Endothelial cell of umbilical vein (primary cell): ENCODE measurements at regions not wholly inside any gene's neighbourhood (a gene's known extent, or its start where the extent isn't known, plus 50 kb on each side); places are given as distances from the start of the nearest gene placed in this dataset.

Source experiments
- BruUV-seq: library from RNA; stranded (reverse); fragments of 400-500 nt; replicated peaks from 2 replicates; lab custom pipeline; 2021; lab: Mats Ljungman, UMichigan
- CTCF ChIA-PET: fragments of 300-600, 350-600 bp; sonication (Branson Sonifier 250); formaldehyde crosslinking; loops from one replicate; lab custom pipeline; 2021; ENCODE audit warnings: antibody characterized with exemption, inconsistent platforms; lab: Charles Lee
- POLR2A ChIA-PET: fragments of 300-600, 350-600 bp; sonication (Branson Sonifier 250); formaldehyde crosslinking; loops from one replicate; lab custom pipeline; 2021; ENCODE audit warnings: antibody characterized with exemption, inconsistent platforms; lab: Charles Lee
- DNase-seq: peaks from one replicate; pipeline ENCODE4 v3.0.0-alpha.2; 2011; ENCODE audit warnings: low read depth, low spot score
- FAIRE-seq: peaks from 2 replicates; lab custom pipeline; 2011; peaks lifted over from hg19 to GRCh38; lab: Jason Lieb, UNC
- H2AFZ ChIP-seq: 2 replicates; pipeline ENCODE4 v1.6.0; 2012; ENCODE audit warnings: low read depth, low read length, control low read depth, inconsistent platforms
- H3K27ac ChIP-seq: 2 replicates; pipeline ENCODE4 v1.5.1; 2011; ENCODE audit warnings: low read depth, mild to moderate bottlenecking, control low read depth, low read length, moderate library complexity; ENCODE audit not compliant: insufficient read depth
- H3K27me3 ChIP-seq, 2 experiments: 2 replicates each; pipeline versions ENCODE4 v1.6.0 to v1.6.1; 2011; ENCODE audit warnings: low read length in 2 of 2, mixed read lengths in 1 of 2; ENCODE audit not compliant: control insufficient read depth in 2 of 2, insufficient read depth in 2 of 2
- H3K36me3 ChIP-seq, 2 experiments: 2 replicates in 1 of 2; 3 replicates in 1 of 2; pipeline ENCODE4 v1.5.1; 2011; ENCODE audit warnings: low read length in 2 of 2, mild to moderate bottlenecking in 1 of 2, moderate library complexity in 1 of 2; ENCODE audit not compliant: control insufficient read depth in 2 of 2, insufficient read depth in 2 of 2; ENCODE audit errors: extremely low read depth in 1 of 2
- H3K4me1 ChIP-seq: 3 replicates; pipeline ENCODE4 v1.5.1; 2011; ENCODE audit warnings: mild to moderate bottlenecking, low read length; ENCODE audit not compliant: control insufficient read depth, insufficient read depth; ENCODE audit errors: extremely low read depth
- H3K4me2 ChIP-seq: 2 replicates; pipeline ENCODE4 v1.6.1; 2011; ENCODE audit warnings: low read length, control low read depth, mixed read lengths; ENCODE audit not compliant: insufficient read depth
- H3K4me3 ChIP-seq, 3 experiments: fragments of 200-600 bp in 1 of 3; sonication (generic), shearing (Covaris generic) in 1 of 3; replicated peaks in 1 of 3; 2 replicates each; pipeline ENCODE4 v1.5.1; 2011 to 2016; ENCODE audit warnings: control low read depth in 3 of 3, low read length in 3 of 3, mild to moderate bottlenecking in 2 of 3, inconsistent platforms in 1 of 3, low read depth in 1 of 3, moderate library complexity in 1 of 3; ENCODE audit not compliant: insufficient read depth in 1 of 3
- H3K79me2 ChIP-seq: 2 replicates; pipeline ENCODE4 v1.6.0; 2012; ENCODE audit warnings: low read length, inconsistent platforms; ENCODE audit not compliant: control insufficient read depth, insufficient read depth
- H3K9ac ChIP-seq: replicated peaks from 2 replicates; pipeline ENCODE3; 2011; ENCODE audit warnings: low read length, control low read depth; ENCODE audit not compliant: insufficient read depth; ENCODE audit errors: extremely low read depth
- H3K9me1 ChIP-seq: replicated peaks from 3 replicates; pipeline ENCODE4 v1.6.0; 2011; ENCODE audit warnings: mild to moderate bottlenecking, low read length; ENCODE audit not compliant: control insufficient read depth, insufficient read depth; ENCODE audit errors: extremely low read depth
- H3K9me3 ChIP-seq: replicated peaks from 2 replicates; pipeline ENCODE4 v1.5.1; 2012; ENCODE audit warnings: low read length, inconsistent platforms; ENCODE audit not compliant: control insufficient read depth, insufficient read depth
- H4K20me1 ChIP-seq: replicated peaks from 2 replicates; pipeline ENCODE3; 2011; ENCODE audit warnings: mild to moderate bottlenecking, low read length; ENCODE audit not compliant: control insufficient read depth, insufficient read depth; ENCODE audit errors: extremely low read depth
- EZH2 ChIP-seq: IDR thresholded peaks from 2 replicates; pipeline ENCODE4 v1.6.1; 2012; ENCODE audit warnings: borderline replicate concordance, low read depth, mild to moderate bottlenecking, moderate library complexity, low read length, inconsistent platforms; ENCODE audit not compliant: severe bottlenecking
- FOS ChIP-seq: IDR thresholded peaks from 2 replicates; pipeline ENCODE4 v1.6.1; 2011; ENCODE audit warnings: mild to moderate bottlenecking, low read length, moderate library complexity, borderline replicate concordance; ENCODE audit not compliant: insufficient read depth
- MYC ChIP-seq: IDR thresholded peaks from one replicate; pipeline ENCODE4 v1.6.1; 2011; ENCODE audit warnings: mild to moderate bottlenecking, low read depth, low read length
- POLR2A ChIP-seq: IDR thresholded peaks from 2 replicates; pipeline ENCODE4 v1.6.1; 2012; ENCODE audit warnings: low read depth, mild to moderate bottlenecking, control low read depth, low read length
- dilution Hi-C: fragments of 300-500 bp; cut with MboI; formaldehyde crosslinking; loops from one replicate; pipeline ENCODE4 v1.15.0; 2019; ENCODE audit warnings: low sequenced_read_pairs; ENCODE audit not compliant: extremely low pct_ligation_motif_present
- intact Hi-C: fragments of 100-400 bp; cut with micrococcal nuclease; formaldehyde crosslinking; loops from one replicate; pipeline ENCODE4 v1.10.0; 2022

DNA sequence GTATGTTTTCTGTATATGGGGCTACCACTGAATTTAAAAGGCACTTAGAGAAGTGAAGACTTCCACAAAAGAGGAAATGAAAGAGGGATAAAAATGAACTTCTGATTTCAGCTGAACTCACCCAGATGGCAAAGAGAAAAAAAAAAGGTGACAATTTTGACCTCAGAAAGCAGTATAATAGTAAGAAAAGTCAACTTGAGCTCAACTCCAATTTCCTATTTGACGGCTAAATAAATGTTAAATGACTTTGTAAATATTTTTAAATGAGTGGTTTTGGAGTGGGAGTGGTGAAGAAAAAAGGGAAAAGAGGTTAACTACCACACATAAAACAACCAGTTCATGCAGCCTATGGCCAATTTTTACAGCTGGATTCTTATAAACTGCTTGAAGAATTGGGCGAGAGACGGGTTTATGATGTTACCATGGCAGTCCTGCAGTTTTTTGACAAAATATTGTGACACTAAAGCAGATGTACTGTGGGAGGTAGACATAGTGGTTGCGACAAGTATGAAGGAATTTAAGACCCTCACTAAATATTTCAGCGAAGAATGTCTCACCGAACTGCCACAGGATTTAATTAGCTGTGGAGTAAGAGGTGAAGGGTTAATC, 49.8 kb upstream of the ADTRP start:
- intact Hi-C loops = no loop called here
- dilution Hi-C loops = no loop called here
- H3K36me3 ChIP-seq = no peaks in the 10 kb centered on the region
- H3K4me1 ChIP-seq = no peaks in the 10 kb centered on the region
- TF ChIP-seq MYC = no peak
- TF ChIP-seq FOS = no peak
- no peak for TF ChIP-seq POLR2A
- no peak for TF ChIP-seq EZH2
- H3K27me3 ChIP-seq = peaks cover 0 to 2% of the 10 kb centered on the region in 2 experiments
- H3K9me1 ChIP-seq = no peaks in the 10 kb centered on the region
- no peaks in the 10 kb centered on the region for H3K79me2 ChIP-seq
- no peaks in the 10 kb centered on the region for H4K20me1 ChIP-seq
- no peak overlapping the region for H3K4me3 ChIP-seq
- FAIRE-seq (no peak), DNase-seq (no peak)
- no peaks in the 10 kb centered on the region for H3K9me3 ChIP-seq
- BruUV-seq = no TSS peak
- H2AFZ ChIP-seq = no peak overlapping the region
- H3K9ac ChIP-seq = no peak overlapping the region
- H3K27ac ChIP-seq = no peak overlapping the region
- no peak overlapping the region for H3K4me2 ChIP-seq
- ChIA-PET CTCF (interaction anchor here (0.7 kb wide), 1 partner anchor 68 kb away, joined by 3 read pairs; no protein-coding TSS in a partner anchor), POLR2A (no interaction called here)
